ENCODE measurements at regions not wholly inside any gene's neighbourhood (a gene's known extent, or its start where the extent isn't known, plus 50 kb on each side); places are given as distances from the start of the nearest gene placed in this dataset.

DNA sequence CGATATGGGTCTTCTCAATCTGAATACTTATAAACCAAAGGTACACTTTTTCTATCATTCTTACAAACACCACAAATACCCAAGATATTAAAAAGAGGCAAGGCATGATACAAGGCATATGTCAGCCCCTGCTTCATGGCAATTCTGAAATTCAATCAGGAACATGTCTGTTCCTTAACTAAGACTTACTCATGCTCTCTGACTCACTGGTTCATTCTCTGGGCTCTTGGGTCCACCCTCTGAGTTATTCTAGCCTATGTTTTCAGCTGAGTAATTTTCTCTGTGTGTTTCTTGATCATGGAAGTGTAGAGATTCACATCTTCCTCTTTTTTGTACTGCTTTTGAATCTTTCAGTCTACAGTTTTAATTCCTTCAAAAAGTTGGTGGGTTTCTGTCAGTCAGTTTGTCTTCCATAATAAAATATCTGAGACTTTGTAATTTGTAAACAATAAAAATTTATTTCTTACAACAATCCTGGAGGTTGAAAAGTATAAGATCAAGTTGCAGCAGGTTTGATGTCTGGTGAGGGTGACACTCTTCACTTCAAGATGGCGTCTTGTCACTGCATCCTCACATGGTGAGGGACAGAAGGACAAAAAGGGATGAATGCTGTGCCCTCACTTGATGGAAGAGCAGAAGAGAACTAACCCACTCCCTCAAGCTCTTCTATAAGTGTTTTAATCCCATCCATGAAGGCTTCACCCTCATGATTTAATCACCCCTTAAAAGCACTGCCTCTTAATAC, 211.7 kb downstream of the FAM76B start:
- DNase-seq = no peak

GRCh38 chr11:95576146-95576845, 213.3 kb downstream of the FAM76B start:
- no peak for DNase-seq

DNA sequence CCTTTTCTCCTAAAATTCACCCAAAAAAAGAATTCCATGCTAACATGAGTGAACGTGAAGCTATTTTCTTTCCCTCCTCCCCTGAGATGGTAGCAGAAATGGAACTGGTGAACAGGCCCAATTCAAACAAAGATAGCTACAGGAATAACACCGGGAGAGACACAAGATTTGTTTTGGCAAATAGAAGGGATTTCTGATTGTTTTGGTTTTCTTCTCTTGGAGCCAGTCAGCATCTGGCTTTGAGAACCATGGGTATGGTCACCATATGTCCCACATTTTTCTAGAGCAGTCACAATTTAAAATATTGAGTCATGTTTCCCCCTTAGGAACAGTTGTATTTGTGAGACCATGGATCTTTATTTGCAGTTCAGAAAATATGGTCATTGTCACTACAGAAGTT, 214.1 kb downstream of the FAM76B start:
- no peak for DNase-seq

- no peak for DNase-seq
Measured at GRCh38 chr11:95571718-95572260, 217.8 kb downstream of the FAM76B start.

DNA sequence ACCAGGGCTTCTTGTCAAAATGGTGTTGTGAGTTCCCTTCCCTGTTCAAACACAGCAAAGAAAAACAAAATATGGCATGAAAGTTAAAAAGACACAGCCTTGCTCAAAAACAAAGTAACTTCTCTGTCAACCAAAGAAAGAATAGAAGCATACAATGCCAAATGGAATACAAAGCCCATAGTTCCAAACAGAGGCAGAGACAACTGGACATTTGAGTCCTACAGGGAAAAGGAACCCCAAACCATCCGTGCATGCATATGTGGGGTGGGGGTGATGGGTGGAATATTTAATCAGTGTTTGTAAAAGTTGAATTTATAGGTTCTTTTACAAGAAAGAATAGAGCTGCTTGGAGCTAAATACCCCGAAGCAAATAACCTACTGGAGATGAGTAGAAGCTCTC, 218.7 kb downstream of the FAM76B start:
- DNase-seq = no peak

- no peak for DNase-seq
Measured at GRCh38 chr11:95569207-95569606, 220.4 kb downstream of the FAM76B start.

DNA sequence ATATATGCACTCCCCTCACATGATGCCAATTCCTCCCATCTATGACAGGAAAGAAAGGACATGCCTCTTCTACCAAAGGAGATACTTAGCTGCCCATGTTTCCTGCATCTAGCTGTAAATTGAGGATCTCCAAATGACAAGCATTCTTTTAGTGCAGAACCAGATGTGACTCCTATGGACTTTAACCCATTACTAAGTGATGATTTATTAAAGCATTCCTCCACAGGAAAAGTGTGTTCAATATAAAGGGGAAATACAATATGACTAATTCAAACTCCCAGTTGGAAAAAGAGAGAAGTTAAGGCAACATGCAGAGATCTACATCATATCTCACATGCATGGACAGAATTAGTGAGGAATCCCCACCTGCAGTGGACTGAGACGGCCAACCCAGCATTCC, 221.3 kb downstream of the FAM76B start:
- DNase-seq = no peak

DNA sequence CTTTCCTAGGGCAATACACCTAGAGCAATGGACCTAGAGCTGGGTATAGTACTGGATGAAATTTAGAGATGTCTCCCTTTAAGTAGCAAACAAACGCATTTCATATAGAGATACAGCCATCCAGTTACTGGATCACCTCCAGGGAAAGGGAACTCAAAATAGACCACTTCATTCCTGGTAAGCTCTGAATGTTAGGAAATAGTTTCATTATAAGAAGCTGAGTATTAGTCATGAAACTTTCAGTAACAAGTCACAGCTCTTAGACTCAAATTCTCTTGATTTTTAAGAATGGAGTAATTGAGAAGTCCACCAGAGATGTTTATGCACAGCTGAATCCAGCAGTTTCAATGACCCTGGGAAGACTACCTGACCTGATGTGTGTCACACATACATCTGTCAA, 221.9 kb downstream of the FAM76B start:
- DNase-seq = no peak

DNA sequence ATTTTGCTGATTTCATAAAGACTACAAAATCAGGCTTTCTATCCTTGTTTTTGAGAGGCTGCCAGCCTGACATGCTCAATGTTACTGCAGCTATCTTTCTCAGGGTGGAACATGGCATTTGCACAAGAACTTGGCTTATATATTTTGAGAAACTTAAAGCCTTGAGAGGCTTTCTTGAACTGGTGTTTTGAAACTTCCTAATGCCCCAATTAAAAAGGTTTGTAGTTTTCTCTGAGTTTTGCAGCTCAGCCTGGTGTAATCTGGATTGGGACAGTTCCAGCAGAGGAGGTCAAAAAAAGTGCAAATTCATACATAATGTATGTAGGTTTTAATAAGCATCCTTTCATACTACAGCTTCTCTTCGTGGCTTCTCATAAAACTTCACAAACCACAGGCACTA, 223.4 kb downstream of the FAM76B start:
- no peak for DNase-seq

DNA sequence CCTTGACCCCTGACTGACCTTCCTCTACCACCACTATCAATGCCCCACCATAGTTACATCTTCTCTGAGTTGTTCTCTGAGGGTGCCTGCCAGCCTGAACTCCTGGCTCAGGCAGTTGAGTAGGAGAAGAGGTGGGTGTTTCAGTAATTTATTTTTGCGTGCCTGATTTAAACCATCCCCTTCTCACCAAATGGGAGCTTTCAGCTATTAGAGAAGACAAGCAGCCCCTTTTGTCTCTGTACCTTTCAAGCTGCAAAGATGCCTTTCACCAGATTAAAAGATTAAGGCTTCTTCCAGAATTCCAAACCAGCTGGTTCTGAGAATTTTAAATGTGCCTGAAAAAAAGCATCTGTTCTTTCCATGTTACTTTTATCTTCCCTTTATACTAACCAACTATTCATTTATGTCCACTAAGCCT, 223.8 kb downstream of the FAM76B start:
- DNase-seq = no peak

DNA sequence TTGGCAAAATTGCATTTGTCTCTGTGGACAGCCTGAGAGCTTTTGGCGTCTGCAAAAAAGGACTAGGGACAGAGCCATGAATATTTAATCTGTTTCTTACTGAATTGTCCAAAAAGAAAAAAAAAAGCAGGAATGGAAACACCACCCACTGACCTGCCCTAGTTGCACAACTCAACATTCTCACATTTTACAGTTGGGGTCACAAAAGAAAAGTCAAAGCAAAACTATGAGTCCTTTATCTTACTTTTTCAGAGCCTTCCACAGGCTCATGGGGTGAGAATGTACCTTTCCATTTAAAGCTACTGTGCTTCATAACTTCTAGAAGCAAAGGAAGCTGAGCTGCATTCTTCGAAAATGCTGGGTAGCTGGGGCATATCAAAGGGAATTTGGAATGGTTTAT, 225.7 kb downstream of the FAM76B start:
- DNase-seq = no peak

GRCh38 chr11:95563173-95563572, 226.4 kb downstream of the FAM76B start:
- no peak for DNase-seq

GRCh38 chr11:95562196-95562921, 227.2 kb downstream of the FAM76B start:
- no peak for DNase-seq

DNA sequence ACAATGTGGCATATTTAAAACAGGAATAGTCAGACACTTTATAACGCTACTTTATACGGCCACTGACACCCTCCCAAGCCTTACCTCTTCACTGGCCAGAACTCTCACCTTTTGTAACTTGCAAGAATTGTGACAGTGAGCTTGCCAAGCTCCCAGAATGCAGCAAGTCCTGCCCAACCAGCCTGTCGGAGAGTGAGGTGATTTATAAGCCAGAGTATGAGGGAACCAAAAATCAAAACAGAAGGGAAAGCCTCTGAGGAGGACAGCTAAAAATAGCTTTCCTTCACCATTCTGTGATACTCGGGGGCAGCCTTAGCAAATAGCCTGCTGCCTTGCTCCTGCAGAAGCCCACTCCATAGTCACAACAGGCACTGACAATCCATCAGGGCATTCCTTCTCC, 229.7 kb downstream of the FAM76B start:
- DNase-seq = no peak

DNA sequence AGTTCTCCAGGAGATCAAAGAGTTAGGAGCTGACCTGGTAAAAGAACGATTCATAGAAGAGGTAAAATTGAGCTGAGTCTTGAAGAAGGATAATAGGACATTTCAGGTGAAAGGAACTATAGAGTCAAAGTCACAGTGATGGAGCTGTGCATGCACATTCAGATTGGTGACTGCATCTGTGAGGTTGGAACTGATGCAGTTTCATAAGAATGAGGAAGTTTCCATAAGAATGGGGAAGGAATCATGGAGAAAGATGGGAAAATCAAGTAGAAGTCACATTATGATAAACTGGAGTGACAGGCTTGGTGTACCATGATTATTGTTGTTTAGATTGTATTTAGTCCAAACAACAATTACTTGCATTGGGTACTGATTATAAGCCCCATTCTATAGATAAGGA, 232.2 kb downstream of the FAM76B start:
- no peak for DNase-seq

GRCh38 chr11:95556342-95557163, 233.0 kb downstream of the FAM76B start:
- no peak for DNase-seq

GRCh38 chr11:95556011-95556341, 233.6 kb downstream of the FAM76B start:
- DNase-seq = no peak

DNA sequence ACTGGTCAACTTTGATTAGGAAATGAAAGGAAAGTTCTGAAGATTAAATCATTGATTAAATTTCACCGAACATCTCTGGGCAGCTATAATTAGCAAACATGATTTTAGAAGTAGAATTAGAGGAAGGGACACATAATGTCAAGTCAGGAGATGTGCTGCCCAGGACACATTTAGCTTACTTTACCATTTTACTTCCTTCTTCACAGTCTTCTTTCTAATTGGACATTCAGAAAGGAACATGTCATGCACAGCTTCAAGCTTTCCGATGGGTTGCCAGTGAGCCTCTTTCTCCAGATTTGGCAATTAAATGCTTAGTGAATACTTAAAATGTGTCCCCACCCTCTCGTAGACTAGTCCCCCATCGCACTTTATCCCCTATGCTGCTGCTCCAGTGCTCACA, 234.7 kb downstream of the FAM76B start:
- no peak for DNase-seq

GRCh38 chr11:95549301-95549700, 240.3 kb downstream of the FAM76B start:
- DNase-seq = no peak

DNA sequence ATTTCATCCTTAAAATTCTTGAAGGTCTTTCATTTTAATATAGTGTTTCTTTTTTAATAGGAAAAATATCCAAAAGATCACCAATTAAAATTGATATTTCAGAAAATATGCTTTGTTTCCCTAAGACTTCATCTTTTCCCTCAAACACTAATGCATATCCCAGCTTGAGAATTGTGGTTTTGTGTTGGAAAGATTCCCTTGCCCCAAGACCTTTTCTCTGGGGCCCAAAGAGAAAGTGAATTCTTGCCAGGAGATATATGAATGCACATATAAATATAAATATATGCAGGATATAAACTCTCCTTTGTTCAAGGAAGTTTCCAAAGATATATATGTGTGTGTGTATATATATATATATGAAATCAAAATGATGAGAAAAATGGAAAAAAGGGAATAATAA, 241.2 kb downstream of the FAM76B start:
- DNase-seq = no peak

DNA sequence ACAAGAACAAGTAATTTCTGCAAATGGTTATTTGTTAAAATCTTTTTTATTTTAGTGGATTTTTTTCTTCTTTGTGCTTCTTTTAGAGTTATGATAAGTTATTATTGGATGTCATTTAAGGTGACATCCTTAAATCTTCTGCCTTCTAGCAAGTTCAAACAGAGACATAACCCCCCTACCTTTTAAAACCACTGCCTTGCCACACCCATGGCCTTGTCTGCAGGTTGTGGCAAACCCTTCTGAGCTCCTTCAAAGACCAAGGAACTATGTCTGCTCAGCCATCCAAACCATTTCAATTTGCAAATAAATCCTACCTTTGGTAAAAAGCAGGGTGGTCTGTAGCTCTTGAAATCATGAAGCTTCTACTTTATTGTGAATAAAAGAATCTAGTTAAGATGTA, 241.6 kb downstream of the FAM76B start:
- DNase-seq = no peak

- no peak for DNase-seq
Measured at GRCh38 chr11:95547186-95547585, 242.4 kb downstream of the FAM76B start.

Measured in NCI-H510A (cell line).